ENCODE measurements at regions not wholly inside any gene's neighbourhood (a gene's known extent, or its start where the extent isn't known, plus 50 kb on each side); places are given as distances from the start of the nearest gene placed in this dataset.

- Histone ChIP-seq H4K20me1 (ENCODE audit: control insufficient read depth, insufficient read depth, low read depth, low read length) (no peaks in the 10 kb centered on the region), H3K4me3 (ENCODE audit: low read length) (no peak overlapping the region), H3K4me1 (ENCODE audit: control insufficient read depth, low read length) (no peaks in the 10 kb centered on the region), H3K4me2 (ENCODE audit: low read length) (no peak overlapping the region), H3K36me3 (ENCODE audit: control insufficient read depth, low read length) (no peaks in the 10 kb centered on the region), H3K27me3 (ENCODE audit: control insufficient read depth, low read length) (no peaks in the 10 kb centered on the region), H3K9me2 (replicated peaks; ENCODE audit: control insufficient read depth, low read length) (no peaks in the 10 kb centered on the region), H3K27ac (ENCODE audit: low read depth, low read length) (no peak overlapping the region), H3K79me2 (ENCODE audit: control insufficient read depth, low read length) (no peaks in the 10 kb centered on the region), H3K9me3 (ENCODE audit: control insufficient read depth, insufficient read depth, low read length) (no peaks in the 10 kb centered on the region), H3F3A (ENCODE audit: control insufficient read depth, insufficient read depth) (no peaks in the 10 kb centered on the region)
- no peak for TF ChIP-seq EZH2phosphoT487 (IDR thresholded peaks at IDR 0.05; ENCODE audit: borderline replicate concordance, low read length)
- no peak for TF ChIP-seq CTCF (IDR thresholded peaks at IDR 0.05; ENCODE audit: low read depth, low read length, poor library complexity, severe bottlenecking)
These were observed 141.8 kb upstream of the NALF2 start for GRCh38 chrX:69362354-69362753.

GRCh38 chrX:69361311-69361845 lies 142.7 kb upstream of the NALF2 start:
- Histone ChIP-seq H3F3A (ENCODE audit: control insufficient read depth, insufficient read depth) (no peaks in the 10 kb centered on the region), H3K27me3 (ENCODE audit: control insufficient read depth, low read length) (no peaks in the 10 kb centered on the region), H3K4me3 (ENCODE audit: low read length) (no peak overlapping the region), H3K4me1 (ENCODE audit: control insufficient read depth, low read length) (no peaks in the 10 kb centered on the region), H4K20me1 (ENCODE audit: control insufficient read depth, insufficient read depth, low read depth, low read length) (no peaks in the 10 kb centered on the region), H3K9me2 (replicated peaks; ENCODE audit: control insufficient read depth, low read length) (no peaks in the 10 kb centered on the region), H3K79me2 (ENCODE audit: control insufficient read depth, low read length) (no peaks in the 10 kb centered on the region), H3K9me3 (ENCODE audit: control insufficient read depth, insufficient read depth, low read length) (no peaks in the 10 kb centered on the region), H3K36me3 (ENCODE audit: control insufficient read depth, low read length) (no peaks in the 10 kb centered on the region), H3K27ac (ENCODE audit: low read depth, low read length) (no peak overlapping the region), H3K4me2 (ENCODE audit: low read length) (no peak overlapping the region)
- TF ChIP-seq EZH2phosphoT487 (IDR thresholded peaks at IDR 0.05; ENCODE audit: borderline replicate concordance, low read length) (no peak), CTCF (IDR thresholded peaks at IDR 0.05; ENCODE audit: low read depth, low read length, poor library complexity, severe bottlenecking) (no peak)

DNA sequence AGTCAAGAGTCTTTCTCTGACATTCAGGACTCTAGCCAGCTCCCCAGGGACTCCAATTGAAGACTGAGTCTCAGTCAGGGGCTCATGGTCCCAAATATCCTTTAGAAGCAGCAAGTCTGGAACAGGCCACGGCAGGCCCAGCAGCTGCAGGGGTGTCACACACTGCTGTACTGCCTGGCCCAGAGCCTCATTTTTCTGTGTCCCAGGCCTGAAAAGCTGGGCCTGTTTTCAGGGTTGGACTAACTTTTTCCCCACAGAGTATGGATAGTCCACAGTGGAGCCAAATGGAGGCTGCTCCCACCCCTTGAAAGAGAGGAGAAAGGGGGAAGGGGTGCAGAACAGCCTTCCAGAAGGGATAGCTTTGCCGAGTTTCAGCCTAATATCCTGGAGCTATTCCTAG lies 146.8 kb upstream of the NALF2 start:
- H3F3A ChIP-seq (ENCODE audit: control insufficient read depth, insufficient read depth): no peaks in the 10 kb centered on the region
- no peaks in the 10 kb centered on the region for H3K36me3 ChIP-seq (ENCODE audit: control insufficient read depth, low read length)
- no peaks in the 10 kb centered on the region for H3K4me1 ChIP-seq (ENCODE audit: control insufficient read depth, low read length)
- H3K4me2 ChIP-seq (ENCODE audit: low read length): no peak overlapping the region
- no peaks in the 10 kb centered on the region for H3K79me2 ChIP-seq (ENCODE audit: control insufficient read depth, low read length)
- no peaks in the 10 kb centered on the region for H3K9me3 ChIP-seq (ENCODE audit: control insufficient read depth, insufficient read depth, low read length)
- no peaks in the 10 kb centered on the region for H3K27me3 ChIP-seq (ENCODE audit: control insufficient read depth, low read length)
- H3K9me2 ChIP-seq (replicated peaks; ENCODE audit: control insufficient read depth, low read length): no peaks in the 10 kb centered on the region
- no peak overlapping the region for H3K4me3 ChIP-seq (ENCODE audit: low read length)
- no peak overlapping the region for H3K27ac ChIP-seq (ENCODE audit: low read depth, low read length)
- no peaks in the 10 kb centered on the region for H4K20me1 ChIP-seq (ENCODE audit: control insufficient read depth, insufficient read depth, low read depth, low read length)
- TF ChIP-seq CTCF (IDR thresholded peaks at IDR 0.05; ENCODE audit: low read depth, low read length, poor library complexity, severe bottlenecking): no peak
- TF ChIP-seq EZH2phosphoT487 (IDR thresholded peaks at IDR 0.05; ENCODE audit: borderline replicate concordance, low read length): no peak

Measured in DOHH2 (cell line).